Neural progenitor cell (in vitro differentiated cells): ENCODE measurements at regions not wholly inside any gene's neighbourhood (a gene's known extent, or its start where the extent isn't known, plus 50 kb on each side); places are given as distances from the start of the nearest gene placed in this dataset.

ENCODE experiments used
- DNase-seq: peaks from one replicate; pipeline ENCODE4 v3.0.0-alpha.2; 2016; ENCODE audit warnings: low spot score
- H2AFZ ChIP-seq: fragments of 200-600 bp; sonication (generic); replicated peaks from 2 replicates; pipeline ENCODE4 v1.6.1; 2016; ENCODE audit warnings: antibody characterized with exemption
- H3F3A ChIP-seq: fragments of 200-600 bp; sonication (generic); 2 replicates; pipeline ENCODE4 v1.6.1; 2016; ENCODE audit warnings: antibody characterized with exemption, low read depth
- H3K27ac ChIP-seq: fragments of 200-600 bp; sonication (generic); 2 replicates; pipeline ENCODE4 v1.5.1; 2016; ENCODE audit warnings: mild to moderate bottlenecking
- H3K27me3 ChIP-seq: fragments of 200-600 bp; sonication (generic); 2 replicates; pipeline ENCODE4 v1.6.1; 2016; ENCODE audit warnings: mild to moderate bottlenecking, moderate library complexity
- H3K36me3 ChIP-seq: fragments of 200-600 bp; sonication (generic); 2 replicates; pipeline ENCODE4 v1.5.1; 2016
- H3K4me1 ChIP-seq: fragments of 200-600 bp; sonication (generic); 2 replicates; pipeline ENCODE4 v1.6.1; 2016; ENCODE audit warnings: mixed run types
- H3K4me2 ChIP-seq: fragments of 200-600 bp; sonication (generic); 2 replicates; pipeline ENCODE4 v1.6.1; 2016
- H3K4me3 ChIP-seq: fragments of 200-600 bp; sonication (generic); 2 replicates; pipeline ENCODE4 v1.5.1; 2016
- H3K79me2 ChIP-seq: fragments of 200-600 bp; sonication (generic); 2 replicates; pipeline ENCODE4 v1.6.1; 2016; ENCODE audit warnings: low read depth
- H3K9ac ChIP-seq: fragments of 200-600 bp; sonication (generic); 2 replicates; pipeline ENCODE4 v1.6.1; 2016
- H3K9me3 ChIP-seq: fragments of 200-600 bp; sonication (generic); 2 replicates; pipeline ENCODE4 v1.5.1; 2016; ENCODE audit warnings: low read depth
- H4K20me1 ChIP-seq: fragments of 200-600 bp; sonication (generic); 2 replicates; pipeline ENCODE4 v1.6.1; 2016; ENCODE audit warnings: low read depth
- H3K27ac Mint-ChIP-seq: 3 replicates; pipeline ENCODE4 v1.8.0; 2021; ENCODE audit warnings: mixed read lengths
- H3K27me3 Mint-ChIP-seq: 2 replicates; pipeline ENCODE4 v1.8.0; 2022; ENCODE audit warnings: low read depth, mild to moderate bottlenecking, inconsistent platforms, moderate library complexity, mixed read lengths; ENCODE audit not compliant: insufficient read depth
- H3K36me3 Mint-ChIP-seq: 3 replicates; pipeline ENCODE4 v1.8.0; 2021; ENCODE audit warnings: mixed read lengths
- H3K4me1 Mint-ChIP-seq: 3 replicates; pipeline ENCODE4 v1.8.0; 2021; ENCODE audit warnings: mixed read lengths
- H3K4me3 Mint-ChIP-seq: 3 replicates; pipeline ENCODE4 v1.8.0; 2021; ENCODE audit warnings: mild to moderate bottlenecking, moderate library complexity, mixed read lengths
- H3K9me3 Mint-ChIP-seq: 3 replicates; pipeline ENCODE4 v1.8.0; 2020; ENCODE audit warnings: mixed read lengths
- CTCF ChIP-seq: fragments of 200-600 bp; sonication (generic); IDR thresholded peaks from 2 replicates; pipeline ENCODE4 v1.5.1; 2017; ENCODE audit warnings: antibody characterized with exemption, mild to moderate bottlenecking
- EZH2 ChIP-seq: fragments of 200-600 bp; sonication (generic); IDR thresholded peaks from 2 replicates; pipeline ENCODE4 v1.6.1; 2017; ENCODE audit warnings: antibody characterized with exemption, mild to moderate bottlenecking, moderate library complexity
- EZH2phosphoT487 ChIP-seq: fragments of 200-600 bp; sonication (generic); IDR thresholded peaks from 2 replicates; pipeline ENCODE4 v1.6.1; 2017; ENCODE audit warnings: antibody characterized with exemption

GRCh38 chr15:85312486-85312885 is 67.9 kb upstream of the AKAP13 start:
- peaks cover 18% of the 10 kb centered on the region for H3K4me1 ChIP-seq
- H3K27ac ChIP-seq, result no peak overlapping the region
- DNase-seq, result no peak
- no peak overlapping the region for H3K9ac ChIP-seq
- no peaks in the 10 kb centered on the region for H3K27me3 ChIP-seq
- no peaks in the 10 kb centered on the region for H4K20me1 ChIP-seq
- no peak overlapping the region for H3K4me3 ChIP-seq
- H3K4me1 Mint-ChIP-seq, result peaks cover 42% of the 10 kb centered on the region
- TF ChIP-seq EZH2, result no peak
- TF ChIP-seq CTCF, result no peak
- TF ChIP-seq EZH2phosphoT487, result no peak
- no peaks in the 10 kb centered on the region for H3K79me2 ChIP-seq
- no peaks in the 10 kb centered on the region for H3K9me3 ChIP-seq
- no peak overlapping the region for H2AFZ ChIP-seq
- peaks cover 5% of the 10 kb centered on the region for H3F3A ChIP-seq
- H3K27me3 Mint-ChIP-seq, result peaks cover 20% of the 10 kb centered on the region
- peak overlapping the region; percentile 42 for H3K4me3 Mint-ChIP-seq
- peak overlapping the region; percentile 67 for H3K27ac Mint-ChIP-seq
- H3K9me3 Mint-ChIP-seq, result peaks cover 27% of the 10 kb centered on the region
- no peak overlapping the region for H3K4me2 ChIP-seq
- H3K36me3 Mint-ChIP-seq, result peaks cover 6% of the 10 kb centered on the region
- H3K36me3 ChIP-seq, result no peaks in the 10 kb centered on the region

DNA sequence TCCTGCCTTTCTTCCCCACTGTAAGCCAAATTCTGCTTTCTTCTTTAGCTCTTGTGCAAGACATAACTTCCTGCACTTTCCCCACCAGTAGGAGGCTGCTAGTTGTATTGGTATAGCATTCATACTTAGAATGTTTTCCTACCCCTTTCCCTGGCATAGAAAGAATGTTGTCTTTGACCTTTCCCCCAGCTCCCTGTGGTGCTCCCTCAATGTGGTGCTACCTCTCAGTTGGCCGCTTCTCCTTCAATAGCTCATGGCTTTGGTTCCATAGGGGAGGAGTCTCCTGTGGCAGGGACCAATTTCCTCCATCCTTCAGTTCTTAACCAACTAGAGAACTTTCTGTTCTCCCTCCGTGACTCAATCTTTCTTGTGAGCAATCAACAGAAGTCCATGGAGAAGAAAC is 67.5 kb upstream of the AKAP13 start:
- H3K9ac ChIP-seq, result no peak overlapping the region
- H3K4me3 Mint-ChIP-seq, result peak overlapping the region; percentile 42

DNA sequence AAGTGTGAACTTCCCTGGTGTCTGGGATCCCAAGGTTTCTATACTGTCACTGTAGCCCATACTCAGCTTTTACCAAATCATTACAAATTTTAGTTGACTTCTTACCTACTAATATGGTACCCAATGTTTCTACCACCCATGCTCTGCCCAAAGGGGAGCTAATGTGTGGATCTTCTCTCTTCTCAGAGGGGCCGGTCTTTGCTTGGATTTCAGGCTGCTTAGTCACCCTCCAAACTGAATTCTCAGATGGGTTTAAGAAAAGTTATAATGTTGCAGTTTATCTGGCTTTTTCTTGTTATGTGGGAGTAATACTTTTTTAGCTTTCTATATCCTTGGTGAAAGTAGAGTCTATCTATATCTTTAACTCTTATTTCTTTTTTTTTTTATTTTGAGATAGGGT is 67.1 kb upstream of the AKAP13 start:
- H3K27ac Mint-ChIP-seq, result peak overlapping the region; percentile 32
- peaks cover 46% of the 10 kb centered on the region for H3K4me1 Mint-ChIP-seq
- no peak overlapping the region for H2AFZ ChIP-seq
- peaks cover 6% of the 10 kb centered on the region for H3K36me3 Mint-ChIP-seq
- no peak overlapping the region for H3K9ac ChIP-seq
- H3K79me2 ChIP-seq, result no peaks in the 10 kb centered on the region
- H3K4me2 ChIP-seq, result no peak overlapping the region
- H3K27me3 Mint-ChIP-seq, result peaks cover 20% of the 10 kb centered on the region
- H3K36me3 ChIP-seq, result no peaks in the 10 kb centered on the region
- peaks cover 24% of the 10 kb centered on the region for H3K9me3 Mint-ChIP-seq
- no peak for DNase-seq
- no peaks in the 10 kb centered on the region for H3K9me3 ChIP-seq
- H3F3A ChIP-seq, result peaks cover 5% of the 10 kb centered on the region
- H3K4me1 ChIP-seq, result peaks cover 18% of the 10 kb centered on the region
- no peak overlapping the region for H3K27ac ChIP-seq
- H3K4me3 Mint-ChIP-seq, result peak overlapping the region; percentile 8
- H3K4me3 ChIP-seq, result no peak overlapping the region
- no peaks in the 10 kb centered on the region for H3K27me3 ChIP-seq
- TF ChIP-seq EZH2phosphoT487 (no peak), CTCF (no peak), EZH2 (no peak)
- H4K20me1 ChIP-seq, result no peaks in the 10 kb centered on the region

More for the DNA sequence above, 67.5 kb upstream of the AKAP13 start:
- H3K9me3 ChIP-seq, result no peaks in the 10 kb centered on the region
- no peak for DNase-seq
- H2AFZ ChIP-seq, result no peak overlapping the region
- peaks cover 27% of the 10 kb centered on the region for H3K9me3 Mint-ChIP-seq
- H3K4me2 ChIP-seq, result no peak overlapping the region
- peaks cover 44% of the 10 kb centered on the region for H3K4me1 Mint-ChIP-seq
- H3K27ac Mint-ChIP-seq, result peak overlapping the region; percentile 67
- H3K27ac ChIP-seq, result no peak overlapping the region
- H3K79me2 ChIP-seq, result no peaks in the 10 kb centered on the region
- peaks cover 5% of the 10 kb centered on the region for H3F3A ChIP-seq
- H3K4me1 ChIP-seq, result peaks cover 18% of the 10 kb centered on the region
- peaks cover 22% of the 10 kb centered on the region for H3K27me3 Mint-ChIP-seq
- no peaks in the 10 kb centered on the region for H3K36me3 ChIP-seq
- no peaks in the 10 kb centered on the region for H3K27me3 ChIP-seq
- no peak for TF ChIP-seq EZH2
- H3K36me3 Mint-ChIP-seq, result peaks cover 6% of the 10 kb centered on the region
- no peak overlapping the region for H3K4me3 ChIP-seq
- H4K20me1 ChIP-seq, result no peaks in the 10 kb centered on the region

DNA sequence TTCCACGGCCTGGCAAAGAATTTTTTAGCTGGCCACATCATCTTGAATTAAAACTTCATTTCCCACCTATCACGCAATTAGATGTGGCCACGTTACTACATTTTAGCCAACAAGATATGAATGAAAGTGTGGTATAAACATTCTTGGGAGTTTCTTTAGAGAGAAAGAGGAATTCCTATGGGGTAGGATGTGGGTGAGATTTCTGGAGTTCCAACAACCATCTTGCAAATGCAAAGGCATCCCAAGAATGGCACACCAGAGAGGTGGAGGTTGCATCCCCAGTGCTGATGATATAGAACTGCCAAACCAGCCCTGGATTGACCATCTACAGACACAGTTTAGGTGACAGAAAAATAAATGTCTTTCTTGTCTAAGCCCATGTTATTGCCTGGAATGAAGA is 66.3 kb upstream of the AKAP13 start:
- peaks cover 18% of the 10 kb centered on the region for H3K4me1 ChIP-seq
- H3K27me3 ChIP-seq, result no peaks in the 10 kb centered on the region
- Mint-ChIP-seq H3K9me3 (peaks cover 23% of the 10 kb centered on the region), H3K27ac (no peak overlapping the region), H3K27me3 (peaks cover 20% of the 10 kb centered on the region), H3K36me3 (peaks cover 6% of the 10 kb centered on the region), H3K4me3 (no peak overlapping the region), H3K4me1 (peaks cover 46% of the 10 kb centered on the region)
- H3K27ac ChIP-seq, result no peak overlapping the region
- no peaks in the 10 kb centered on the region for H3K79me2 ChIP-seq
- H3F3A ChIP-seq, result peaks cover 5% of the 10 kb centered on the region
- H3K36me3 ChIP-seq, result no peaks in the 10 kb centered on the region
- H3K4me2 ChIP-seq, result no peak overlapping the region
- no peak overlapping the region for H2AFZ ChIP-seq
- no peak for DNase-seq
- H4K20me1 ChIP-seq, result no peaks in the 10 kb centered on the region
- no peaks in the 10 kb centered on the region for H3K9me3 ChIP-seq
- H3K4me3 ChIP-seq, result no peak overlapping the region
- TF ChIP-seq EZH2phosphoT487, result no peak
- TF ChIP-seq CTCF, result no peak
- TF ChIP-seq EZH2, result no peak
- no peak overlapping the region for H3K9ac ChIP-seq
